ENCODE measurements at regions not wholly inside any gene's neighbourhood (a gene's known extent, or its start where the extent isn't known, plus 50 kb on each side); places are given as distances from the start of the nearest gene placed in this dataset.

- no peaks in the 10 kb centered on the region for H3K27me3 ChIP-seq (ENCODE audit: insufficient read depth, insufficient read length)
- no peaks in the 10 kb centered on the region for H3K9me3 ChIP-seq (ENCODE audit: insufficient read depth, low read length)
- no peak for DNase-seq (ENCODE audit: low read depth, low spot score)
- H3K4me1 ChIP-seq (ENCODE audit: insufficient read depth, insufficient read length), result peaks cover 11% of the 10 kb centered on the region
- H3K36me3 ChIP-seq (ENCODE audit: insufficient read depth, insufficient read length, low read length), result no peaks in the 10 kb centered on the region
- TF ChIP-seq ZNF274 (IDR thresholded peaks at IDR 0.05; ENCODE audit: low read depth, low read length) (no peak), YY1 (IDR thresholded peaks at IDR 0.05; ENCODE audit: insufficient read depth, insufficient read length) (no peak), SUZ12 (IDR thresholded peaks at IDR 0.05; ENCODE audit: extremely low read depth, insufficient read depth, insufficient read length) (no peak)
- H3K9ac ChIP-seq (ENCODE audit: insufficient read length, low read depth), result no peak overlapping the region
- no peak overlapping the region for H3K4me3 ChIP-seq (ENCODE audit: insufficient read length, low read depth)
These were observed 145.6 kb upstream of the NCK2 start for GRCh38 chr2:105598829-105599698.

- no peaks in the 10 kb centered on the region for H3K36me3 ChIP-seq (ENCODE audit: insufficient read depth, insufficient read length, low read length)
- no peak for DNase-seq (ENCODE audit: low read depth, low spot score)
- no peak for TF ChIP-seq SUZ12 (IDR thresholded peaks at IDR 0.05; ENCODE audit: extremely low read depth, insufficient read depth, insufficient read length)
- H3K4me3 ChIP-seq (ENCODE audit: insufficient read length, low read depth), result no peak overlapping the region
- H3K9me3 ChIP-seq (ENCODE audit: insufficient read depth, low read length), result no peaks in the 10 kb centered on the region
- no peak overlapping the region for H3K9ac ChIP-seq (ENCODE audit: insufficient read length, low read depth)
- no peaks in the 10 kb centered on the region for H3K27me3 ChIP-seq (ENCODE audit: insufficient read depth, insufficient read length)
- peaks cover 15% of the 10 kb centered on the region for H3K4me1 ChIP-seq (ENCODE audit: insufficient read depth, insufficient read length)
These were observed 146.6 kb upstream of the NCK2 start for GRCh38 chr2:105597806-105598803.

- Histone ChIP-seq H3K9ac (ENCODE audit: insufficient read length, low read depth) (no peak overlapping the region), H3K27me3 (ENCODE audit: insufficient read depth, insufficient read length) (no peaks in the 10 kb centered on the region), H3K9me3 (ENCODE audit: insufficient read depth, low read length) (no peaks in the 10 kb centered on the region), H3K4me3 (ENCODE audit: insufficient read length, low read depth) (no peak overlapping the region), H3K4me1 (ENCODE audit: insufficient read depth, insufficient read length) (peaks cover 15% of the 10 kb centered on the region), H3K36me3 (ENCODE audit: insufficient read depth, insufficient read length, low read length) (no peaks in the 10 kb centered on the region)
- DNase-seq (ENCODE audit: low read depth, low spot score), result no peak
- TF ChIP-seq SUZ12 (IDR thresholded peaks at IDR 0.05; ENCODE audit: extremely low read depth, insufficient read depth, insufficient read length), result no peak
- no peak for TF ChIP-seq YY1 (IDR thresholded peaks at IDR 0.05; ENCODE audit: insufficient read depth, insufficient read length)
- no peak for TF ChIP-seq ZNF274 (IDR thresholded peaks at IDR 0.05; ENCODE audit: low read depth, low read length)
These were observed 147.5 kb upstream of the NCK2 start for GRCh38 chr2:105597011-105597805.

- TF ChIP-seq SUZ12 (IDR thresholded peaks at IDR 0.05; ENCODE audit: extremely low read depth, insufficient read depth, insufficient read length) (no peak), YY1 (IDR thresholded peaks at IDR 0.05; ENCODE audit: insufficient read depth, insufficient read length) (no peak), ZNF274 (IDR thresholded peaks at IDR 0.05; ENCODE audit: low read depth, low read length) (no peak)
- H3K9ac ChIP-seq (ENCODE audit: insufficient read length, low read depth), result no peak overlapping the region
- H3K9me3 ChIP-seq (ENCODE audit: insufficient read depth, low read length), result no peaks in the 10 kb centered on the region
- H3K4me3 ChIP-seq (ENCODE audit: insufficient read length, low read depth), result no peak overlapping the region
- no peak for DNase-seq (ENCODE audit: low read depth, low spot score)
- H3K36me3 ChIP-seq (ENCODE audit: insufficient read depth, insufficient read length, low read length), result no peaks in the 10 kb centered on the region
- H3K27me3 ChIP-seq (ENCODE audit: insufficient read depth, insufficient read length), result no peaks in the 10 kb centered on the region
- peaks cover 15% of the 10 kb centered on the region for H3K4me1 ChIP-seq (ENCODE audit: insufficient read depth, insufficient read length)
These were observed 148.2 kb upstream of the NCK2 start for GRCh38 chr2:105596411-105596921.

GRCh38 chr2:105595536-105595935, 149.2 kb upstream of the NCK2 start:
- H3K27me3 ChIP-seq (ENCODE audit: insufficient read depth, insufficient read length), result no peaks in the 10 kb centered on the region
- no peak overlapping the region for H3K9ac ChIP-seq (ENCODE audit: insufficient read length, low read depth)
- no peaks in the 10 kb centered on the region for H3K36me3 ChIP-seq (ENCODE audit: insufficient read depth, insufficient read length, low read length)
- H3K4me1 ChIP-seq (ENCODE audit: insufficient read depth, insufficient read length), result peaks cover 15% of the 10 kb centered on the region
- no peak overlapping the region for H3K4me3 ChIP-seq (ENCODE audit: insufficient read length, low read depth)
- TF ChIP-seq SUZ12 (IDR thresholded peaks at IDR 0.05; ENCODE audit: extremely low read depth, insufficient read depth, insufficient read length) (no peak), ZNF274 (IDR thresholded peaks at IDR 0.05; ENCODE audit: low read depth, low read length) (no peak), YY1 (IDR thresholded peaks at IDR 0.05; ENCODE audit: insufficient read depth, insufficient read length) (no peak)
- no peak for DNase-seq (ENCODE audit: low read depth, low spot score)
- no peaks in the 10 kb centered on the region for H3K9me3 ChIP-seq (ENCODE audit: insufficient read depth, low read length)

GRCh38 chr2:105593221-105593967, 151.3 kb upstream of the NCK2 start:
- no peaks in the 10 kb centered on the region for H3K27me3 ChIP-seq (ENCODE audit: insufficient read depth, insufficient read length)
- H3K9me3 ChIP-seq (ENCODE audit: insufficient read depth, low read length), result peaks cover 17% of the 10 kb centered on the region
- no peaks in the 10 kb centered on the region for H3K36me3 ChIP-seq (ENCODE audit: insufficient read depth, insufficient read length, low read length)
- H3K9ac ChIP-seq (ENCODE audit: insufficient read length, low read depth), result no peak overlapping the region
- TF ChIP-seq ZNF274 (IDR thresholded peaks at IDR 0.05; ENCODE audit: low read depth, low read length) (no peak), SUZ12 (IDR thresholded peaks at IDR 0.05; ENCODE audit: extremely low read depth, insufficient read depth, insufficient read length) (no peak), YY1 (IDR thresholded peaks at IDR 0.05; ENCODE audit: insufficient read depth, insufficient read length) (no peak)
- H3K4me1 ChIP-seq (ENCODE audit: insufficient read depth, insufficient read length), result peaks cover 15% of the 10 kb centered on the region
- DNase-seq (ENCODE audit: low read depth, low spot score), result no peak
- no peak overlapping the region for H3K4me3 ChIP-seq (ENCODE audit: insufficient read length, low read depth)

Measured in NT2/D1 (cell line).